ENCODE measurements at regions not wholly inside any gene's neighbourhood (a gene's known extent, or its start where the extent isn't known, plus 50 kb on each side); places are given as distances from the start of the nearest gene placed in this dataset.
"Not testable (repeated sequence)": the region's sequence is repeated elsewhere in the genome, so short reads cannot be mapped to it uniquely, and the experiment has no call there.

GRCh38 chr21:32886339-32886738, 114.8 kb upstream of the PAXBP1 start:
- no peak for DNase-seq

DNA sequence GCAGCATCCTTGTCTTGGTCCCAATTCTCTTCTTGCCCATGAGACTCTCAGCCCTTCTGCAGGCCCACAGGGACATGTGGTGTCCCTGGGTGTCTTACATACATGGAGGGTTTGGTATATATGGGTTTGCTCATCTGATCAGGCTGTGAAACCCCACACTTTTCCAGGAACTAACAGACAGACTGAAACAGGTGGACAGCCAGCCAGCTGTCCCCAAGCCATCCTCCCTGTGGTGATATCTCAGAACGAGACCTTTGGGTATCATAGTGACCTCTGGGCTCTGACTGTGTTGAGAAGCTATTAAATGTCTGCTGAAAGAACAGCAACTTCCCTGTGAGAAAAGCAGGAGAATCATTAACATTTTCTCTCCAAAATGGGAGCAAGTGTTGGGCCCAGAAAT, 115.5 kb upstream of the PAXBP1 start:
- no peak for DNase-seq

DNA sequence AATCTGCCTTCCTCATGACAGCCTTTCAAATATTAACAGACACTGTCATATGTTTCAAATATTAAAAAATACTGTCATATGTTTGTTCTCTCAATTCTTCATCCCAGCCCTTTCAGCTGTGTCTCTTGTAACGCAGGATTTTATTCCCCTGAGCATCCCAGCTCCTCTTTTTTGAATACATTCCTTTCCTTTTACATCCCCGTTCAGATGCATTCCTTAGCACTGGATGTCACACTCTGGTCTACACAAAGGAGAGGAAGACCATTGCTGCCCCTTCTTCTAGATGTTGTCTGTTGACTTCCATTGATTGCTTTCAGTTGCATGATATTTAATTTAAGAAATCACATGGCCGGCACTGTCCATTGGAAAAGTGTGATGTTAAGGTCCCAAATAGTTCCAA, 117.4 kb upstream of the PAXBP1 start:
- DNase-seq, result no peak

GRCh38 chr21:32889596-32889995, 118.0 kb upstream of the PAXBP1 start:
- DNase-seq, result no peak

DNA sequence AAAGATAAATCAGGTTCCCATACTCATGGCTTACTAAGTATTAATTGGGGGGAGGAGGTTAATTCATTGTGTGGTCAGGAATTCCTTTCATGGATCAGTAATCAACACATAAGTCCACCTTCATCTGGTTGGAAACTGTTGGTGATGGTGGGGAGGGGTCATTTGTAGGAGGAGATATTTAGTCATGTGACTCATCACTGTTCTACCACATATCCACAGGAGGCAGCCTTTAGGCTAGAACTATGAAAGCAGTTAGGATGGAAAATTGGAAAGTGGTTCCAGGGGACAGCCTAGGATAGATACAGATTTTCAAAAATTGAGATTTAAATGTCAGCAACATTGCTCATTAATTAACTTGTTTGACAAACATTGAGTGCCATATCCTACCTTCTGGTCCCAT, 122.8 kb upstream of the PAXBP1 start:
- no peak for DNase-seq

DNA sequence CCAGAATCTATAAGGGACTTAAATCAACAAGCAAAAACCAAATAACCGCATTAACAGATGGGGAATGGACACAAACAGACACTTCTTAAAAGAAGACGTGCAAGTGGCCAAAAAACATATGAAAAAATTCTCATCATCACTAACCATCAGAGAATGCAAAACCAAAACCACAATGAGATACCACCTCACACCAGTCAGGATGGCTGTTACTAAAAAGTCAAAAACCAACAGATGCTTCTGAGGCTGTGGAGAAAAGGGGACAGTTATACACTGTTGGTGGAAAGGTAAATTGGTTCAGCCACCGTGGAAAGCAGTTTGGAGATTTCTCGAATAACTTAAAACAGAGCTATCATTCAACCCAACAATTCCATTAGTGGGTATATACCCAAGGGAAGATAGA, 124.9 kb upstream of the OLIG2 start:
- no peak for DNase-seq

- DNase-seq, result no peak
These were observed 118.2 kb upstream of the OLIG2 start for GRCh38 chr21:32907521-32907920.

- DNase-seq, result no peak
These were observed 117.2 kb upstream of the OLIG2 start for GRCh38 chr21:32908534-32908933.

DNA sequence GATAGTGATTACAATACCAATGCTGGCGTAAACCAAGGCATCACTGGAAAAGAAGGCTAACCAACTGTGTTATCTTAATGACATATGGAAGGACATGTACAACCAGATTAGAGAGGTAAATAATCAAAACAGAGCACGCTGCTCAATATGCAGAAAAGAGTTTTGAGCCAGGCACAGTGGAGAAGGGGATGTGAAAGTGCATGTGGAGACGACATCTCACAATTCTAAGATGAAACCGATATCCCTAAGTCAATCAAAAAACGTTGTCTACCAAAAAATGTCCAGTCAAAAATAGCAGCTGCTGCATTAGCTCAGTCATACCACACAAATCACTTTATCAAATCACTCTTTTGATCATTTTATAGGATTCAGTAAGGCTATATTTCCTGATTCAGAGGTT, 116.3 kb upstream of the OLIG2 start:
- no peak for DNase-seq

DNA sequence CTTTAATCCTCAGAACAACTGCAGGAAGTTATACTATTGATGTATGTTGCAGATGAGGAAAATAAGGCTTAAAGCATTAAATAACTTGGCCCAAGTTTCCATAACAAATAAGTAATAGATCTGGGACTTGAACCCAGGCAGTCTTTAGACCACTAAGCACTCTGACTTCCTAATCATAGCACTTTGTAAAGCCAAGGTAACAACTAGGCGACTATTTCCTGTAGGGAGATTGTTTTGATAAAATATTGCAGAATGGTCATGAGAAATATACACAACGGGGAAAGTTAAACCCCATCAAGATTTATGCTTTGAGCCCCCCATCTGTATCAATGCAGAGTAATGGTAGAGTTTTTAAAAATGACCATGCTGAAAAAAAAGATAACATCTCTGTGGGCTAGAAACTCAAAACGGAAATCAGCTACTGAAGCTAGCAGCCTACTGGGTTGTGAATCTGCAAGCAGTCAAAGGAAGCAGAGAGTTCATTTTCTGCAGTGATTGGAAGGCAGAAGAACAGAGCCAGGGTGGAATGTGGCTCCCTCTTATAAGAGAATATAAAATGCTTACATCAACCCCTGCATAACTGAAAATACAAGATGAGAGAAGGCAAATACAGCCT, 111.2 kb upstream of the OLIG2 start:
- DNase-seq, result no peak

GRCh38 chr21:32915099-32915498, 110.6 kb upstream of the OLIG2 start:
- no peak for DNase-seq

GRCh38 chr21:32916088-32916487, 109.6 kb upstream of the OLIG2 start:
- no peak for DNase-seq

GRCh38 chr21:32916522-32917099, 109.1 kb upstream of the OLIG2 start:
- no peak for DNase-seq

GRCh38 chr21:32917362-32918135, 108.2 kb upstream of the OLIG2 start:
- DNase-seq, result peak; percentile 19 to 27

DNA sequence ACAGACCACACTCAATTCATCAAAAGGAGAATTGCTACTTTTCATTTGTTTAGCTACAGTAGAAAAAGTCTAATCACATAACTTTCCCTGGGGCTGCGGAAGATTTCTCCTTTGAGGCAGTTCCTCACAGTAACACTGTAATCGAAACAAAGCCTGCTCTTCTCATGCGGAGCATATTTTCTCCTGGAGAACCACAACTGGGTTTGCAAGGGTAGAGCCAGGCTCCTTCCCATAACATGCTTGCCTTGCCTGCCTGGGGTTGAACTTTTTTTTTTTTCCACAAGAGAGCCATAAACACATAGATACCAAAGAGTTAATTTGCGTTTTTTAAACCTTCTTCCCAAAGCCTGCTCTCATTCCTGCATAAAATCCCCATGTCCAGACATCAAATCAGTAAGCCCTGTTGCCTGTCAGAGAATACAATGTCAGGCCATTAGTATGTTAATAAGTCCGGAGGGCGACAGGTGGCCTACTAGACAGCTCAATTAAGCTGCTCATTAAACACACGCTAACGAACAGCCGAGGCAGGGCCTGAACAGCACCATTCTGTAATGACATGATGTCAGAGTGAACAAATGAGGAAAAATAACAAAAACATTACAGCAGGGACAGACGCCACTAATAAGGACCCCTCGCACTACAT, 107.1 kb upstream of the OLIG2 start:
- DNase-seq, result no peak

GRCh38 chr21:32920474-32920873, 105.3 kb upstream of the OLIG2 start:
- DNase-seq, result no peak

DNA sequence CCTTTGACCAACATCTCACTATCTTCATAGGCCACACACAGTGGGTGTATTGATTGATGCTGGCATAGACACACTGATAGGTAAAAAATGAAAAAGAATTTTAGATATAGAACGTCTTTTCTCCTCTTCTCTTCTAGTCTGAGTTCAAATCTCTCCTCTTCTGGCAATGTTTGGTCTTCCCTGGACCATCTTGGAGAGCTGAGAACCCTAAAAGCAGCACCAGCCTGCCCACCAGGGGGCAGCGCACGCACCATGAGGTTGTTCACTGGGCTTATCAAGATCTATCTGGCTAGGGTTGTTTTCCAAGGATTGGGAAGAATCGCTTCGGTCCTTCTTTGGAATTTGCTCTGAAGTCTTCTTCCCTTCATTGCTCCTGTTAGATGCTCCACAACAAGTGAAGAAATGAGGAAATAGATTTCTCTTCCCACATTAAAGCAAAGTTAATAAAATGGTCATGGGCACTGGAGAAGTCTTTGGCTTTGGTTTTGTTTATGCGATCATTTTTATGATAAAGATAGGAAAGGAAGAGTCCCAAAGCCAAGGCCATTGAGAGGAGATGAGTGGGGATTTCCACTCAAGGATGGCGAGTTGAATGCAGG, 104.0 kb upstream of the OLIG2 start:
- no peak for DNase-seq

- no peak for DNase-seq
These were observed 100.6 kb upstream of the OLIG2 start for GRCh38 chr21:32925098-32925497.

DNA sequence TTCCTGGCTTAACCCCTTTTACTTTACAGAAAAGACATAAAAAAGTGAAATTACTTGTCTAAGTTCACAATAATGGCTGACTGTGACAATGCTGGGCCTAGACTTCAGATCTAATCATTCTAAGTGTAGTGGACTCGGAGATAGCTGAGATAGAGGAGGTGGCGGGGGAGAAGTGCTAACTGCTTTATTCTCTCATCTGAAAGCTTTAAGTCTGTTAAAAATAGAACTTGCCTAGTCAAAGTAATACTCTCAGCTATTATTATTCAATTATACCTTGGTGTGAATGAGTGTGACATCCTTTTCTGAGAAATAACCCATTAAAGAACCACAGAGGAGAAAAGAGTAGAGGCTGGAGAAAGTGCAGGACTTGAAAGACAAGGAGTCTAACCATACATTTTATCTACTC, 96.1 kb upstream of the OLIG2 start:
- no peak for DNase-seq

DNA sequence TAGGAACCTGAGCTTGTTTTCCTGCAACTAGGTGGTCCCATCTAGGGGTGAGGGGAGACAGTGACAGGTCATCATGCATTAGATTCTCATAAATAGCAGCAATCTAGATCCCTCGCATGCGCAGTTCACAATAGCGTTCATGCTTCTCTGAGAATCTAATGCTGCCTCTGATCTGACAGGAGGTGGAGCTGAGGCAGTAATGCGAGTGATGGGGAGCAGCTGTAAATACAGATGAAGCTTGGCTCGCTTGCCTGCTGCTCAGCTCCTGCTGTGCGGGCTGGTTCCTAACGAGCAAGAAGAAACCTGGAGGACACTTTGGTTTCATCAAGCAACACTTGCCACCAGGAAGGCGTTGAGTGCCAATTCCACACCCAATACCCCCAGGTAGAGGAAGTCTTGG, 95.1 kb upstream of the OLIG2 start:
- DNase-seq, result no peak

DNA sequence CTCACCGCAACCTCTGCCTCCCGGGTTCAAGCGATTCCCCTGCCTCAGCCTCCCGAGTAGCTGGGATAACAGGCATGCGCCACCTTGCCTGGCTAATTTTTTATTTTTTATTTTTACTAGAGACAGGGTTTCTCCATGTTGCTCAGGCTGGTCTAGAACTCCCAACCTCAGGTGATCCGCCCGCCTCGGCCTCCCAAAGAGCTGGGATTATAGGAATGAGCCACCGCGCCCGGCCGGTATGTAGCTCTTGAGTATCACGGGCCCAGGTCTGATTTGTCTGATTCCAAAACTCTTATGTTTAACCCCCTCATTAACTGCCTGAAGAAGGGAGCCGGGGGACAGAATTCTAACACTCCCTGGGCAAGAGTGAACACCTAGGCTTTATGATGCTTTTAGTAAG, 91.7 kb upstream of the OLIG2 start:
- DNase-seq, result not testable (repeated sequence)

GRCh38 chr21:32934829-32935228, 90.9 kb upstream of the OLIG2 start:
- no peak for DNase-seq

Data from hippocampal formation (tissue), 2 donors.